GM23338 (cell line): ENCODE measurements at regions not wholly inside any gene's neighbourhood (a gene's known extent, or its start where the extent isn't known, plus 50 kb on each side); places are given as distances from the start of the nearest gene placed in this dataset.

Experiments
- ATAC-seq: fragments of 200-7000 bp; cut with Tn5 transposase; 3 replicates; pipeline ENCODE4 v1.9.1; 2020
- DNase-seq: peaks from one replicate; pipeline ENCODE4 v3.0.0-alpha.2; 2015; ENCODE audit warnings: low spot score
- H2AFZ ChIP-seq: fragments of 200-600 bp; sonication (generic); 2 replicates; pipeline ENCODE4 v1.8.0; 2016; ENCODE audit warnings: antibody characterized with exemption, mild to moderate bottlenecking, moderate library complexity
- H3F3A ChIP-seq: fragments of 200-600 bp; sonication (generic); replicated peaks from 2 replicates; pipeline ENCODE4 v1.8.0; 2017; ENCODE audit warnings: antibody characterized with exemption, mixed run types, low read depth
- H3K27ac ChIP-seq: fragments of 200-600 bp; sonication (generic); 2 replicates; pipeline ENCODE4 v1.6.1; 2016; ENCODE audit warnings: low read depth
- H3K27me3 ChIP-seq: fragments of 200-600 bp; sonication (generic); 2 replicates; pipeline ENCODE4 v1.8.0; 2016; ENCODE audit warnings: mild to moderate bottlenecking, mixed run types, moderate library complexity; ENCODE audit not compliant: insufficient read depth
- H3K36me3 ChIP-seq: fragments of 200-600 bp; sonication (generic); 2 replicates; pipeline ENCODE4 v1.8.0; 2016; ENCODE audit warnings: mild to moderate bottlenecking; ENCODE audit not compliant: insufficient read depth
- H3K4me1 ChIP-seq: fragments of 200-600 bp; sonication (generic); 2 replicates; pipeline ENCODE4 v1.8.0; 2016; ENCODE audit warnings: mild to moderate bottlenecking, moderate library complexity; ENCODE audit not compliant: insufficient read depth
- H3K4me2 ChIP-seq: fragments of 200-600 bp; sonication (generic); 2 replicates; pipeline ENCODE4 v1.7.1; 2017; ENCODE audit warnings: mixed run types
- H3K4me3 ChIP-seq: fragments of 200-600 bp; sonication (generic); 2 replicates; pipeline ENCODE4 v1.6.1; 2016; ENCODE audit warnings: mixed run types
- H3K79me2 ChIP-seq: fragments of 200-600 bp; sonication (generic); replicated peaks from 2 replicates; pipeline ENCODE4 v1.8.0; 2017; ENCODE audit warnings: mild to moderate bottlenecking; ENCODE audit not compliant: insufficient read depth
- H3K9me2 ChIP-seq: fragments of 200-600 bp; sonication (generic); 2 replicates; pipeline ENCODE4 v1.8.0; 2017; ENCODE audit not compliant: insufficient read depth
- H4K20me1 ChIP-seq: fragments of 200-600 bp; sonication (generic); replicated peaks from 2 replicates; pipeline ENCODE4 v1.8.0; 2017; ENCODE audit warnings: mild to moderate bottlenecking; ENCODE audit not compliant: insufficient read depth
- H3K27ac Mint-ChIP-seq: 2 replicates; pipeline ENCODE4 v1.8.0; 2020; ENCODE audit warnings: inconsistent platforms, mild to moderate bottlenecking, moderate library complexity, mixed read lengths
- H3K27me3 Mint-ChIP-seq: 3 replicates; pipeline ENCODE4 v1.8.0; 2022; ENCODE audit warnings: low read depth, mild to moderate bottlenecking, moderate library complexity, mixed read lengths, inconsistent platforms; ENCODE audit not compliant: insufficient read depth, poor library complexity
- H3K36me3 Mint-ChIP-seq: 3 replicates; pipeline ENCODE4 v1.8.0; 2021; ENCODE audit warnings: low read depth, mild to moderate bottlenecking, inconsistent platforms, moderate library complexity, mixed read lengths
- H3K4me1 Mint-ChIP-seq: 3 replicates; pipeline ENCODE4 v1.8.0; 2020; ENCODE audit warnings: mild to moderate bottlenecking, inconsistent platforms, mixed read lengths
- H3K4me3 Mint-ChIP-seq: 3 replicates; pipeline ENCODE4 v1.8.0; 2021; ENCODE audit warnings: moderate library complexity, mild to moderate bottlenecking, inconsistent platforms, mixed read lengths
- H3K9me3 Mint-ChIP-seq: 3 replicates; pipeline ENCODE4 v1.8.0; 2020; ENCODE audit warnings: moderate library complexity, mild to moderate bottlenecking, inconsistent platforms, mixed read lengths
- CREB1 ChIP-seq: fragments of 250-450 bp; sonication (Bioruptor Pico); IDR thresholded peaks from 2 replicates; pipeline ENCODE4 v1.5.0; 2020; ENCODE audit warnings: low read depth, mild to moderate bottlenecking, moderate library complexity
- ETS1 ChIP-seq: IDR thresholded peaks from 2 replicates; pipeline ENCODE4 v1.6.1; 2016; ENCODE audit warnings: antibody characterized with exemption
- EZH2 ChIP-seq: fragments of 200-600 bp; sonication (generic); IDR thresholded peaks from one replicate; pipeline ENCODE4 v1.8.0; 2017; ENCODE audit warnings: antibody characterized with exemption, mild to moderate bottlenecking, low read depth; ENCODE audit not compliant: unreplicated experiment
- JUNB ChIP-seq: IDR thresholded peaks from one replicate; pipeline ENCODE4 v1.6.1; 2016; ENCODE audit warnings: antibody characterized with exemption; ENCODE audit not compliant: unreplicated experiment
- NANOG ChIP-seq: IDR thresholded peaks from 2 replicates; pipeline ENCODE4 v1.6.1; 2016; ENCODE audit warnings: antibody characterized with exemption, borderline replicate concordance
- POLR2AphosphoS5 ChIP-seq: IDR thresholded peaks from 2 replicates; pipeline ENCODE4 v1.6.1; 2016; ENCODE audit warnings: antibody characterized with exemption, low read depth
- REST ChIP-seq: IDR thresholded peaks from one replicate; pipeline ENCODE4 v1.6.1; 2018; ENCODE audit warnings: antibody characterized with exemption; ENCODE audit not compliant: unreplicated experiment
- ZNF114 ChIP-seq: fragments of 250-450 bp; sonication (Bioruptor Pico); IDR thresholded peaks from 2 replicates; pipeline ENCODE4 v1.5.0; 2020; ENCODE audit warnings: mild to moderate bottlenecking, moderate library complexity
- ZNF462 ChIP-seq: fragments of 250-450 bp; sonication (Bioruptor Pico); IDR thresholded peaks from 2 replicates; pipeline ENCODE4 v1.5.0; 2020; ENCODE audit warnings: mild to moderate bottlenecking, moderate library complexity

GRCh38 chr6:44022296-44022661 lies 105.0 kb downstream of the MRPL14 start:
- H3K4me1 Mint-ChIP-seq: no peaks in the 10 kb centered on the region; the same call in 2 of the 3 replicates
- Histone ChIP-seq H3K79me2 (no peaks in the 10 kb centered on the region), H3K4me1 (no peaks in the 10 kb centered on the region), H3K4me2 (no peak overlapping the region), H3F3A (no peaks in the 10 kb centered on the region), H3K4me3 (no peak overlapping the region), H3K9me2 (no peaks in the 10 kb centered on the region), H3K27ac (no peak overlapping the region), H3K36me3 (no peaks in the 10 kb centered on the region), H3K27me3 (no peaks in the 10 kb centered on the region), H2AFZ (no peak overlapping the region), H4K20me1 (no peaks in the 10 kb centered on the region)
- H3K27ac Mint-ChIP-seq: no peak overlapping the region
- TF ChIP-seq REST (no peak), POLR2AphosphoS5 (no peak), JUNB (no peak), NANOG (no peak), EZH2 (no peak), ETS1 (no peak), ZNF462 (CRISPR knock-in tag) (no peak), ZNF114 (no peak), CREB1 (CRISPR knock-in tag) (no peak)
- no peak for DNase-seq
- no peak for ATAC-seq
- H3K9me3 Mint-ChIP-seq: peaks cover 4% of the 10 kb centered on the region; the same call in 2 of the 3 replicates
- peaks cover 10% of the 10 kb centered on the region for H3K27me3 Mint-ChIP-seq
- H3K4me3 Mint-ChIP-seq: no peak overlapping the region
- H3K36me3 Mint-ChIP-seq: no peaks in the 10 kb centered on the region; the same call in 2 of the 3 replicates
